ENCODE measurements at regions not wholly inside any gene's neighbourhood (a gene's known extent, or its start where the extent isn't known, plus 50 kb on each side); places are given as distances from the start of the nearest gene placed in this dataset.

GRCh38 chr2:186431306-186431705 lies 54.8 kb upstream of the ZC3H15 start:
- H3K4me3 ChIP-seq (ENCODE audit: low read depth in 1 of 3, low read length in 3 of 3), result no peak overlapping the region
- DNase-seq (ENCODE audit: low spot score), result no peak
- no peaks in the 10 kb centered on the region for H3K9me3 ChIP-seq (ENCODE audit: control insufficient read depth in 4 of 4, low read length in 3 of 4)
- no peaks in the 10 kb centered on the region for H3K27me3 ChIP-seq (ENCODE audit: control insufficient read depth in 4 of 4, insufficient read depth in 4 of 4, low read length in 3 of 4)
- H3K27ac ChIP-seq (ENCODE audit: low read depth in 1 of 2, low read length in 2 of 2), result no peak overlapping the region
- H3K4me1 ChIP-seq (ENCODE audit: control insufficient read depth in 4 of 4, insufficient read depth in 4 of 4, low read length in 3 of 4), result peaks cover 5 to 19% (median 17%) of the 10 kb centered on the region in 4 donors
- no peak overlapping the region for H3K9ac ChIP-seq (ENCODE audit: low read depth in 1 of 2, low read length in 2 of 2)
- 91% methylated on average over 6 of the region's 6 CpGs for WGBS
- TF ChIP-seq MAX (IDR thresholded peaks at IDR 0.05), result no peak
- no peak for TF ChIP-seq HNF4A (conservative IDR thresholded peaks at IDR 0.05)
- TF ChIP-seq REST (IDR thresholded peaks at IDR 0.05), result no peak
- TF ChIP-seq ATF3 (IDR thresholded peaks at IDR 0.05), result no peak
- TF ChIP-seq FOXA1 (IDR thresholded peaks at IDR 0.05), result no peak
- no peak for TF ChIP-seq GABPA (IDR thresholded peaks at IDR 0.05 in 1 of 2, conservative IDR thresholded peaks at IDR 0.05 in 1 of 2)
- no peak for TF ChIP-seq ZBTB33 (IDR thresholded peaks at IDR 0.05)
- no peak for TF ChIP-seq TAF1 (conservative IDR thresholded peaks at IDR 0.05)
- no peak for TF ChIP-seq CTCF (IDR thresholded peaks at IDR 0.05; ENCODE audit: low read depth, low read length, missing input control)
- TF ChIP-seq YY1 (IDR thresholded peaks at IDR 0.05), result no peak
- TF ChIP-seq FOXA2 (IDR thresholded peaks at IDR 0.05), result no peak
- no peak for TF ChIP-seq EGR1 (IDR thresholded peaks at IDR 0.05; ENCODE audit: low read depth in 2 of 2)
- no peak for TF ChIP-seq RXRA (IDR thresholded peaks at IDR 0.05)
- no peak for TF ChIP-seq RAD21 (IDR thresholded peaks at IDR 0.05)
- TF ChIP-seq JUND (IDR thresholded peaks at IDR 0.05), result no peak
- no peak for TF ChIP-seq SP1 (IDR thresholded peaks at IDR 0.05)
- no peak for TF ChIP-seq HNF4G (IDR thresholded peaks at IDR 0.05)
- TF ChIP-seq NR2F2 (IDR thresholded peaks at IDR 0.05), result no peak
- H3K36me3 ChIP-seq (ENCODE audit: control insufficient read depth in 4 of 4, insufficient read depth in 3 of 4, low read depth in 1 of 4, low read length in 3 of 4), result no peaks in the 10 kb centered on the region

All from liver (tissue), 8 donors.